HG03565 (cell line): ENCODE measurements at regions not wholly inside any gene's neighbourhood (a gene's known extent, or its start where the extent isn't known, plus 50 kb on each side); places are given as distances from the start of the nearest gene placed in this dataset.
"Not testable (repeated sequence)": the region's sequence is repeated elsewhere in the genome, so short reads cannot be mapped to it uniquely, and the experiment has no call there.

Source experiments
- ATAC-seq: cut with Tn5 transposase; IDR thresholded peaks from one replicate; pipeline ENCODE4 v1.9.1; 2021; ENCODE audit warnings: mild to moderate bottlenecking, moderate library complexity; ENCODE audit not compliant: unreplicated experiment

GRCh38 chr4:159545556-159545955 is 442.7 kb downstream of the RAPGEF2 start:
- no peak for ATAC-seq

DNA sequence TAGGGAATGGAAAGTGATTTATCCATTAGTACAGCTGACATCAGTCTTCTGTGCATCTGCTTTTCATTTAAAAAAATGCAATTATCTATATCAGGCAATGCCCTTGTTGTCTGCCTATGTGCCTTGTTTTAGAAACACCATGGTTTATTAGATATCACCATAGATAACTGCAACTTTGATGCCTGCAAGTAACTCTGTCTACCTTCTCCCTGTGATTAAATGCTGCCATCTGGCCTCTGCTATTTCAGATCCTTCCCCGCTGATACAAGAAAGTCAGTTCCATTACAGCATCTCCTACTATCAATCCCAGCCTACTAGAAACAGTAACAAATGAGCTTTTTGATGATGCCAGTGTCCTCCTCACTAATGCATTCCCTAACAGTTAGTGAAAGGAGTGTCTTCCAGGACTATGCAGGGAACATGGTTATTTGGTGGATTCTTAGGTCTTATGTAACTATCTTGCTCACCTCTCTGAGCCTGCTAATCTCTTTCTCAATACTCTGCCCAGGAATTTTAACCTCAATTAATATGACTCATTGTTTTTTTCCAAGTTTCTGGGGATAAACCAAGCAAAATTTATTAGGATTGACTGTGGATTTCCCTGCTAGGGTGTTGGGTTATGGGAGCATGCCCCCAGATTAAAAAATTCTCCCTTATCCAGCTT is 444.9 kb downstream of the RAPGEF2 start:
- no peak for ATAC-seq

DNA sequence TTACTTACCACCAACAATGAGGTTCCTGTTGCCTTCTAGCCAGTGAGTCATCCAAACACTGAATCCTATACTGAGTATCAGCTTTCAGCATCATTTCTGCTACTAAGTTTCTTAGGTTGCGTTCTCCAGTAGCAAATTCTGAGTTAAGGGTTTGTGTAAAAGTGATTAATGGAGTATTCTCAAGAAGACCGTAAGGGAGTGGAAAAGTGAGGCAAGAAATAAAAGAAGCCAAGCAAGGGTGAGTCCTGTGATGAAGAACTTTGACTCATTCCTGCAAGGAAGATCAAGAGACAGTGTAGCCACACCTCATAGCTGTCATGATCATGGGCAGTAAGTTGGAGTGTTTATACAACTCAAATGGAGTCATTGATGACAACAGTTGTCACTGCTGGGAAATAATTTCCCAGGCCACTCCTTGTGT is 446.2 kb downstream of the RAPGEF2 start:
- ATAC-seq = no peak

DNA sequence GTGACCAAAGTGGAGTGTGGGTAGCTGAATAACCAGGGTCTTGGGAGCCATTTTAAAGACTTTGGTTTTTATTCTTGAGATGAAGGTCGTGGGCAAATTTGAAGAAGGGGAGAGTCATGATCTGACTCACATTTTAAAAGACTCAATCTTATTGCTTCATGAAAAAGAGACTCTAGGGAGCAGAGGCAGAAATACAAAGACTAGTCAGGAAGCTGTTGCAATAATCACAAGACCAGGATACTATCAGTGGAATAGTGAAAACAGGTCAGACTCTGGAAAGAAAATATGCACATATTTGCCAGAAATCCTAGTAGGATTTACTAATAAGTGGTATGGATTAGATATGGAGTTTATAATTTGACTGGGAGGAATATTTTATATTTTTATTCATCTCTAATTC is 448.4 kb downstream of the RAPGEF2 start:
- ATAC-seq = no peak

- ATAC-seq = no peak
Observed at GRCh38 chr4:159552979-159553768, 450.3 kb downstream of the RAPGEF2 start.

- ATAC-seq = no peak
Observed at GRCh38 chr4:159555873-159556272, 453.0 kb downstream of the RAPGEF2 start.

DNA sequence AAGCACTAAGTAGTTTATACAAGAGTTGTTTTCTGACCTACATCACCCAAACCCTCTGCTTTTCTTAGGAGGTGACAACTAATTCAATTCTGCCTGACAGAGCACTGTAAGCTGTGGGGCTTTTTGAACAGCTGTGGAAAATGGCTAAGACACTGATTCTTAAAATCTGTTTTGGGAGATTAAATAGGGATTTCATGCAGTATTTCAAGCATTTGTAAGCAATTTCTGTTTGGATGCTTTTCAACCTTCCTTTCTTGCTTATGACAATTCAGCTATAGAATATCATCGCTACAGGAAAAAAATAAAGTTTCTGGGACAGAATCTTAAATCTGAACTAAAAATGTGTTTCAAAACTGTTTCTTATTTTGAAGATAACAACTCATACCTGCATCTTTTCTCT is 459.5 kb downstream of the RAPGEF2 start:
- ATAC-seq = no peak

DNA sequence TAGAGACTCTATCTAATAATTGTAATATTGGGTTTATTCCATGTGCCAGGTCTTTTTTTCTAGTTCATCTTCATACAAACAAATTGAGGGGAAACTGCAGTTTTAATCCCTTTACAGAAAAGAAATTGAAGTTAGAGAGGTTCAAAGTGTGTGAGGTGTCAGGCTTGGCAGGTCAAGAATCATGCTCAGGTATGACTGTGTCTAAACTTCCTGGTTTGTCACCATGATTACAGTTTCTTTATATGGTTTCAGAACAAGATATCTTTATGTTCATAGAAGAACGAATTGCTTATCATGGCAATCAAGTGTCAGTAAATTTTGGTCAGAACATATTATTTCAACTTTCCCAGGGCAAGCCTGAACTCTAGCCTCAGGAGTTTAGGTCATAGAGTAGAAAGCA is 460.4 kb downstream of the RAPGEF2 start:
- no peak for ATAC-seq

DNA sequence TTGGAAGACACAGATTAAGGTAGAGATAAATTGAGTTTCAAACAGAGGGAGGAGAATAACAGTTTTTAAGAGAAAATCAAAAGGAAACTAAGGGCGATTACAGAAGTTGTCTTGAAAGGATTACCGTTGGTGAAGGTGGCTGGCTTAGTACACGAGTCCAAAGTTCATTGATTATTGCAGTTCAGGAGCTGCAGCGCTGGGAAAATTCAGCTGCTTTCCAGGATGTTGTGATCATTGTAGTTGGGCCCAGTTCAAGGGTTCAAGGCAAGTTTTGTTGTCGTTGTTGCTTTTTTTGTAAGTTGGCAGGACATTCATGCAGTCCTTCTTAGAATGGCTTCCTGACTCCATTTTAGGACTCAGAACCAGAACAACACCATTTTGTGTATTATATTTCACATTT is 461.7 kb downstream of the RAPGEF2 start:
- no peak for ATAC-seq

DNA sequence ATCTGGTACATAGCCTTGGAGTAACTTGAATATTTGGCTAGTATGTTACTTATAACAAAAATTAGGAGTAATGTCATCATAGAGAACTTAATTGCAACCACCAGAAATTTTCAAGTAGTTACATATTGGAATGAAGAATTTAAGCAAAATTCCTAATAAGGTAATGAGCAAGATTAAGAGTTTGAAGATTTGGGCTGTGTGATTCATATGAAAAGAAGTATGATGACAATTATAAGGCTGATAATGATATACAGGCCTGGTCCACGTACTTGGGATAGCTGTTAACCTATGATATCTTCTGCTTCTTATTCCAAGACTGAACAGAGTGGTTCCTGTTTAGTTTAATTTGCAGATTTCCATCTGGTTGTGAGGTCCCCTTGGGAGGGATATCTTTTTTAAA is 463.9 kb downstream of the RAPGEF2 start:
- no peak for ATAC-seq

DNA sequence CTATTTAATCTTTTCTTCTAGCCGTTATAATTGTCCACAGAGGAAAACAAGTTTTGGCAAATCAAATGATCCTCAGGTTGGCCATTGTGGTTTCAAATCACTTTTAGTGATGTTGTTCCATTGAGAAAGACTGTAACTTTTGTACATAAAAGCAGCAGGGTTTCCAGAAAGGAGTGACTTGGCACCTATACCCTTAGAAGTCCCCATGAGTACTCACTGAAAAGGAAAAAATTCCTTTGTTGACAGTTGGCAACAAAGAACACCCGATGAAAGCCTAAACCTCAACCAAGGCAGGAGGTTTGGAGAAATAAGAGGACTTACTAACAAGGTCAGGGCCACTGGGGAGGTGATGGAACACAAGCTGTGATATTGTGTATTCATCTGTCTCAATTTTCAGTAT is 474.4 kb downstream of the RAPGEF2 start:
- ATAC-seq = no peak

- no peak for ATAC-seq
Observed at GRCh38 chr4:159582685-159583084, 479.8 kb downstream of the RAPGEF2 start.

DNA sequence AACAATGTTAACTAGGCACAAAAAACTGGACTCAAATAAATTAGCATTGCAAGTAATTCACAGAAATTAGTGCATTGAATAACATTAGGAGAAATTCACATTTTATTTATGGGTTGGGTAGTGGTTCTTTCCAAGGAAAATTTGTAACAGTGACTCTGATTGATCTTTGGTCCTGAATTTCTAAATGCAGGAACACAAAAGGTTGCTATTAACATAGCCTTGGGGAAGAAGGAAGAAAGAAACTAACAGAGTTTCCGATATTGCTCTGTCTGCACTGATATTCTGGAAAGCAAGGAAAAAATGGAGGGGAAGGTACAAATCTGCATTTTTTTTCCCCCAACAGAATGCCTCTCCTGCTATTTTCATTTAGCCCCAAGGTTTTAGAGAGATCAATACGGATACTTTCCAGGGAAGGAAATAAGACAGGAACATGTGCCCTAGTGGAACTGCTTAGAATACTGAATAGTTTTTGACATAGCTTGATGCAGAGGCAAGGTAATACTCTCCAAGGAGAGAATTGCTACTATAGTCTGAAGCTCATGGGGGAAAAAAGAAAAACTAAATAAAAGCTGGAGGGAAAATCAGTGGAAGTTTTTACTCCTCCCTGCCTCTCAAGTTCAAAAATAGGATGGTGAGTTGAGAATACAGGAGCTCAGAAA is 490.1 kb downstream of the RAPGEF2 start:
- ATAC-seq = no peak

DNA sequence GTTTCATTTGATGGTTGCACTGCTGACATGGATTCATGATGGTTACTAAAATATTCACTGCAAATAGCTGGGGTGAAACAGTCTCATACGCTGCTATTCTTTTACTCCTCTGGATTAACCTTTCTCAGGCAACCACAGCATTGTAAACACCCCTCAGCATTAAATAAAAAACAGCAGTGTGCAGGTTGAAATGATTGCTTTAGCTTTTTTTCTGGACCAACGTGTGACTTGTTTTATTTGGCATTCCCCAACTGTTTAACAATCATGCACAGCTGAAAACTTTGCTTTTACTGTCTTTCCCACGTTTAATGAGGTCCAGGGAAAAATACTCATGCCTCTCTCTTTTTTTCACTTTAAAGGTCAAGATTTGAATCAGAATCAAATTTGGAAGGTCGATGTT is 490.8 kb downstream of the RAPGEF2 start:
- no peak for ATAC-seq

DNA sequence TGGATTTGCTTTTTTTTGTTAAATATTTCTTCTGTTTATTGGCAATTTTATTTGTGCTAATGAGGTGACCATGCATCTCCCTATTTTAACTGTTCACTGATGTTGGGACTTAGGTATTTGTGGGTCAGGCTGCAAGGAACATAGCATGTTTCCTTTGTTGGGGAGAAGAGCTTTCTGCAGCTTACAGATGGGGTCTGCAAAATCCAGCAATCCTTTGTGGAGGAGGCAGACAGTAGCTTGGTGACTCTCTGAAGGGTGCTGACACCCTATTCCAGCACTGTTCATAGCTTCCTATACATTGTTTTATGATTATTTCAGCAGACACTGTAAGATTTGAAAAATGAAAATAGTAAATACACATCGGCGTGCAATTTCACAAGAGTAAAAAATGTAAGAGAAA is 491.7 kb downstream of the RAPGEF2 start:
- ATAC-seq = no peak

GRCh38 chr4:159595101-159595500 is 492.2 kb downstream of the RAPGEF2 start:
- not testable (repeated sequence) for ATAC-seq

- no peak for ATAC-seq
Observed at GRCh38 chr4:159598602-159599001, 495.7 kb downstream of the RAPGEF2 start.

- ATAC-seq = no peak
Observed at GRCh38 chr4:159600061-159600460, 497.2 kb downstream of the RAPGEF2 start.

GRCh38 chr4:159604781-159605180 is 501.9 kb downstream of the RAPGEF2 start:
- no peak for ATAC-seq

- ATAC-seq = no peak
Observed at GRCh38 chr4:159606835-159607234, 504.0 kb downstream of the RAPGEF2 start.

DNA sequence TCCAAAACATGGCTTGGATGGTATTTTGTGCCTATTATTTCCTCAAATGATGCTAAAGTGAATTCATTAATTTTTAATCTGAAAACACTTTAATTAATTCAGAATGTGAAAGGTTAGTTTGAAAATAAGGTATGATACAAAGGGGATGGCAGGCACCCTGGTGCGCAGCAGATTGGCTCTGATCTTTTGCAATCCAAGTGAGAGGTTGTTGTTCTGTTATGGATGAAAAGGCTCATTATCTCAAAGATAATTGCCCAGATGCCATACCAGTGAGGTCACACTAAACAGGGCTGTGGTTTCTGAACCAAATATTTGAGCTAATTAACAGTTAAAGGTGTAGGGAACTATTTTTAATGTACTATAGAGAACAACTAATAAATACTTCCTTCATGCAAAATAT is 504.9 kb downstream of the RAPGEF2 start:
- ATAC-seq = no peak

DNA sequence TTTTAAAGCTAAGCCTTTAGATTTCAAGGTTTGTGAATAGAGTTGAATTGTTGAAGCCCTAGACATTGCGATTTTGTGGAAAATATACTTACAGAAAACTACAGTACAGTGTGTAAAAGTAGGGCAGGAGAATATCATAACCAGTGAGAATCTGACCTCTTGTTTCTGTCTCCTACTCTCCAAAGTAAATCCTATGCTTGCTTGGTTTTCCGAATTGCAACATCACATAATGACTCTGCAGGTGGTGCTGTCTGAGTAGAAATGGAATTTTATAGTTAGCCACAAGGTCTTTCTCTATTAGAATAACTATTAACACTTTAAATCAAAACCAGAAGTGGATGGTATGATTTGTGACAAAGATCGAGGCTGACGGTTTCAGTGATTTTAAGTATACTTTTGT is 505.6 kb downstream of the RAPGEF2 start:
- no peak for ATAC-seq
